PC-9 (cell line): ENCODE measurements at regions not wholly inside any gene's neighbourhood (a gene's known extent, or its start where the extent isn't known, plus 50 kb on each side); places are given as distances from the start of the nearest gene placed in this dataset.

Source experiments
- BruUV-seq: library from RNA; stranded (reverse); fragments of 400-500 nt; replicated peaks from 2 replicates; lab custom pipeline; 2021; lab: Mats Ljungman, UMichigan
- CTCF ChIA-PET: fragments of 300-600 bp; sonication (Branson Sonifier 250); formaldehyde crosslinking; loops from one replicate; lab custom pipeline; 2022; ENCODE audit warnings: antibody characterized with exemption; lab: Charles Lee
- POLR2A ChIA-PET: fragments of 300-600 bp; sonication (Branson Sonifier 250); formaldehyde crosslinking; loops from one replicate; lab custom pipeline; 2022; ENCODE audit warnings: antibody characterized with exemption; ENCODE audit not compliant: unreplicated experiment; lab: Charles Lee
- DNase-seq, 2 experiments: peaks; one replicate each; pipeline versions ENCODE4 v3.0.0 to v3.0.0-alpha.2; 2015 to 2022; ENCODE audit warnings: mixed read lengths in 1 of 2
- H2AFZ ChIP-seq: fragments of 200-600 bp; sonication (generic); 2 replicates; pipeline ENCODE4 v1.8.1; 2017; ENCODE audit warnings: antibody characterized with exemption
- H3F3A ChIP-seq: fragments of 200-600 bp; sonication (generic); 2 replicates; pipeline ENCODE4 v1.8.1; 2017; ENCODE audit warnings: antibody characterized with exemption, mild to moderate bottlenecking, low read depth; ENCODE audit not compliant: insufficient read depth
- H3K27ac ChIP-seq: fragments of 200-600 bp; sonication (generic); 2 replicates; pipeline ENCODE4 v1.6.1; 2016; ENCODE audit warnings: mixed run types
- H3K27me3 ChIP-seq: fragments of 200-600 bp; sonication (generic); 2 replicates; pipeline ENCODE4 v1.6.1; 2016; ENCODE audit warnings: low read depth, mixed run types; ENCODE audit not compliant: insufficient read depth
- H3K36me3 ChIP-seq: fragments of 200-600 bp; sonication (generic); 2 replicates; pipeline ENCODE4 v1.6.1; 2016; ENCODE audit warnings: low read depth, mixed run types
- H3K4me1 ChIP-seq: fragments of 200-600 bp; sonication (generic); replicated peaks from 2 replicates; pipeline ENCODE4 v1.6.1; 2016; ENCODE audit warnings: mixed run types; ENCODE audit not compliant: insufficient read depth
- H3K4me2 ChIP-seq: fragments of 200-600 bp; sonication (generic); 2 replicates; pipeline ENCODE4 v1.6.1; 2017; ENCODE audit warnings: mixed run types
- H3K4me3 ChIP-seq: fragments of 200-600 bp; sonication (generic); 2 replicates; pipeline ENCODE4 v1.6.1; 2016; ENCODE audit warnings: mixed run types
- H3K79me2 ChIP-seq: fragments of 200-600 bp; sonication (generic); 2 replicates; pipeline ENCODE4 v1.6.1; 2017; ENCODE audit warnings: low read depth, mixed run types
- H3K9me2 ChIP-seq: fragments of 200-600 bp; sonication (generic); 2 replicates; pipeline ENCODE4 v1.8.1; 2017; ENCODE audit warnings: mild to moderate bottlenecking; ENCODE audit not compliant: insufficient read depth
- H3K9me3 ChIP-seq: fragments of 200-600 bp; sonication (generic); 2 replicates; pipeline ENCODE4 v1.8.1; 2016; ENCODE audit warnings: low read depth; ENCODE audit not compliant: insufficient read depth
- H4K20me1 ChIP-seq: fragments of 200-600 bp; sonication (generic); 2 replicates; pipeline ENCODE4 v1.8.1; 2017; ENCODE audit not compliant: insufficient read depth
- CTCF ChIP-seq: fragments of 200-600 bp; sonication (generic); conservative IDR thresholded peaks from 2 replicates; pipeline ENCODE4 v1.6.1; 2017; ENCODE audit warnings: mixed run types, antibody characterized with exemption, mild to moderate bottlenecking, moderate library complexity
- EZH2 ChIP-seq: fragments of 200-600 bp; sonication (generic); IDR thresholded peaks from 2 replicates; pipeline ENCODE4 v1.8.0; 2017; ENCODE audit warnings: antibody characterized with exemption, low read depth
- intact Hi-C: fragments of 100-400 bp; cut with micrococcal nuclease; formaldehyde crosslinking; loops from one replicate; pipeline ENCODE4 v1.10.0; 2022; ENCODE audit not compliant: unreplicated experiment

GRCh38 chr13:94776300-94776699 is 64.0 kb upstream of the SOX21 start:
- ChIA-PET CTCF (no interaction called here), POLR2A (no interaction called here)
- no peak for TF ChIP-seq EZH2
- Histone ChIP-seq H3K4me2 (no peak overlapping the region), H2AFZ (no peak overlapping the region), H3K27ac (no peak overlapping the region), H3K36me3 (no peaks in the 10 kb centered on the region), H4K20me1 (no peaks in the 10 kb centered on the region), H3K4me1 (no peaks in the 10 kb centered on the region), H3K9me3 (no peaks in the 10 kb centered on the region), H3K9me2 (no peaks in the 10 kb centered on the region; the same call in 1 of the 2 replicates), H3K79me2 (no peaks in the 10 kb centered on the region), H3K27me3 (peaks cover 16% of the 10 kb centered on the region), H3F3A (no peaks in the 10 kb centered on the region), H3K4me3 (no peak overlapping the region)
- intact Hi-C loops, result no loop called here
- DNase-seq, result no peak
- BruUV-seq, result no TSS peak

- no peak for TF ChIP-seq EZH2
- TF ChIP-seq CTCF, result no peak
- ChIA-PET POLR2A (no interaction called here), CTCF (no interaction called here)
- Histone ChIP-seq H3K9me2 (no peaks in the 10 kb centered on the region), H3K4me3 (no peak overlapping the region), H2AFZ (no peak overlapping the region), H3K36me3 (no peaks in the 10 kb centered on the region), H3K27me3 (no peaks in the 10 kb centered on the region), H3K4me1 (no peaks in the 10 kb centered on the region), H3K27ac (no peak overlapping the region), H3K79me2 (no peaks in the 10 kb centered on the region), H3K9me3 (no peaks in the 10 kb centered on the region), H4K20me1 (no peaks in the 10 kb centered on the region), H3F3A (no peaks in the 10 kb centered on the region), H3K4me2 (no peak overlapping the region)
- no TSS peak for BruUV-seq
- no peak for DNase-seq
- intact Hi-C loops, result no loop called here
These were observed 53.5 kb upstream of the SOX21 start for GRCh38 chr13:94765814-94766213.

- DNase-seq, result no peak
- ChIA-PET POLR2A (no interaction called here), CTCF (no interaction called here)
- Histone ChIP-seq H3F3A (no peaks in the 10 kb centered on the region), H3K27ac (no peak overlapping the region), H3K79me2 (no peaks in the 10 kb centered on the region), H3K36me3 (no peaks in the 10 kb centered on the region), H3K9me2 (no peaks in the 10 kb centered on the region), H3K4me3 (no peak overlapping the region), H3K4me1 (no peaks in the 10 kb centered on the region), H3K9me3 (no peaks in the 10 kb centered on the region), H2AFZ (no peak overlapping the region), H4K20me1 (no peaks in the 10 kb centered on the region), H3K4me2 (no peak overlapping the region), H3K27me3 (no peaks in the 10 kb centered on the region)
- intact Hi-C loops, result no loop called here
- no TSS peak for BruUV-seq
- no peak for TF ChIP-seq CTCF
- no peak for TF ChIP-seq EZH2
These were observed 52.4 kb upstream of the SOX21 start for GRCh38 chr13:94764576-94765321.
